ENCODE measurements at regions not wholly inside any gene's neighbourhood (a gene's known extent, or its start where the extent isn't known, plus 50 kb on each side); places are given as distances from the start of the nearest gene placed in this dataset.

DNA sequence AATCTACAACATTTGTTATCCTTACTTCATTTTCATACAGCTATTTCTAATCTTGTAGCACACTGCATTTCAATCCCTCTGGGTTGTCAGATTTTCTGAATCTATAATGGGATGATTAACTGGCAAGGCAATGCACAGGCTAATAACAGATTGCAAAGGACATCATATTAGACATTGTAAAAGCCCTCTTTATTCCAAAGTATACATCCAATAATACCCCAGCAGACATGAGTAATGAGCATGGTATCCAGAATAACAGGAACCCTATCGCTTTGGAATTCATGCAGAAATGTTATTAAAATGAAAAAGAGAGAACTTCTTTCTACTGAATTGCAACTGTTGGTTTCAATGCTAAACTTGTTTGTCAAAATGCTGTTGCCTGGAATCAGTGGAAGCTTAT, 122.9 kb downstream of the C4orf33 start:
- Histone ChIP-seq H3K9me3 (ENCODE audit: low read depth) (no peaks in the 10 kb centered on the region), H3K4me2 (ENCODE audit: unreplicated experiment) (peak overlapping the region; percentile 0), H3K4me1 (ENCODE audit: insufficient read depth) (no peaks in the 10 kb centered on the region), H2AFZ (no peak overlapping the region), H3K9ac (no peak overlapping the region), H3K27ac (no peak overlapping the region), H3K79me2 (ENCODE audit: insufficient read depth) (no peaks in the 10 kb centered on the region), H3K36me3 (ENCODE audit: low read depth) (no peaks in the 10 kb centered on the region), H3F3A (ENCODE audit: insufficient read depth) (no peaks in the 10 kb centered on the region), H4K20me1 (ENCODE audit: insufficient read depth) (no peaks in the 10 kb centered on the region), H3K9me2 (ENCODE audit: insufficient read depth) (no peaks in the 10 kb centered on the region), H3K4me3 (no peak overlapping the region), H3K27me3 (replicated peaks; ENCODE audit: insufficient read depth) (no peaks in the 10 kb centered on the region)
- TF ChIP-seq EZH2 (IDR thresholded peaks at IDR 0.05; ENCODE audit: insufficient read depth, poor library complexity, severe bottlenecking) (no peak), EZH2phosphoT487 (IDR thresholded peaks at IDR 0.05; ENCODE audit: insufficient read depth, low read depth) (no peak)
- 28 to 31% methylated on average over 1 of the region's 1 CpG for WGBS, 2 experiments (ENCODE audit: low coverage in 1 of 2, low lambda C conversion rate in 2 of 2, missing lambda C conversion rate in 2 of 2)
- DNase-seq = peak; percentile 2
- in situ Hi-C loops (cut with MboI) = no loop called here

- no peaks in the 10 kb centered on the region for H3K4me1 ChIP-seq (ENCODE audit: insufficient read depth)
- H3K9me2 ChIP-seq (ENCODE audit: insufficient read depth) = no peaks in the 10 kb centered on the region
- no peak for TF ChIP-seq EZH2 (IDR thresholded peaks at IDR 0.05; ENCODE audit: insufficient read depth, poor library complexity, severe bottlenecking)
- no peak for TF ChIP-seq EZH2phosphoT487 (IDR thresholded peaks at IDR 0.05; ENCODE audit: insufficient read depth, low read depth)
- H3K9ac ChIP-seq = no peak overlapping the region
- no peak overlapping the region for H3K4me3 ChIP-seq
- in situ Hi-C loops (cut with MboI) = no loop called here
- WGBS, 2 experiments (ENCODE audit: low coverage in 1 of 2, low lambda C conversion rate in 2 of 2, missing lambda C conversion rate in 2 of 2) = 26 to 39% methylated on average over 1 of the region's 1 CpG
- DNase-seq = no peak
- H3K79me2 ChIP-seq (ENCODE audit: insufficient read depth) = no peaks in the 10 kb centered on the region
- no peak overlapping the region for H3K27ac ChIP-seq
- no peak overlapping the region for H2AFZ ChIP-seq
- H3K9me3 ChIP-seq (ENCODE audit: low read depth) = no peaks in the 10 kb centered on the region
- H3K27me3 ChIP-seq (replicated peaks; ENCODE audit: insufficient read depth) = no peaks in the 10 kb centered on the region
- H3K36me3 ChIP-seq (ENCODE audit: low read depth) = no peaks in the 10 kb centered on the region
- no peaks in the 10 kb centered on the region for H4K20me1 ChIP-seq (ENCODE audit: insufficient read depth)
- H3F3A ChIP-seq (ENCODE audit: insufficient read depth) = no peaks in the 10 kb centered on the region
- H3K4me2 ChIP-seq (ENCODE audit: unreplicated experiment) = no peak overlapping the region
Measured at GRCh38 chr4:129220254-129220653, 124.3 kb downstream of the C4orf33 start.

GRCh38 chr4:129223945-129224344, 128.0 kb downstream of the C4orf33 start:
- Histone ChIP-seq H3K4me3 (no peak overlapping the region), H3K27me3 (replicated peaks; ENCODE audit: insufficient read depth) (no peaks in the 10 kb centered on the region), H3K79me2 (ENCODE audit: insufficient read depth) (no peaks in the 10 kb centered on the region), H3K27ac (no peak overlapping the region), H3K4me2 (ENCODE audit: unreplicated experiment) (no peak overlapping the region), H3K9me3 (ENCODE audit: low read depth) (no peaks in the 10 kb centered on the region), H3K9me2 (ENCODE audit: insufficient read depth) (no peaks in the 10 kb centered on the region), H3F3A (ENCODE audit: insufficient read depth) (no peaks in the 10 kb centered on the region), H2AFZ (no peak overlapping the region), H3K36me3 (ENCODE audit: low read depth) (no peaks in the 10 kb centered on the region), H4K20me1 (ENCODE audit: insufficient read depth) (no peaks in the 10 kb centered on the region), H3K4me1 (ENCODE audit: insufficient read depth) (no peaks in the 10 kb centered on the region), H3K9ac (no peak overlapping the region)
- TF ChIP-seq EZH2 (IDR thresholded peaks at IDR 0.05; ENCODE audit: insufficient read depth, poor library complexity, severe bottlenecking) (no peak), EZH2phosphoT487 (IDR thresholded peaks at IDR 0.05; ENCODE audit: insufficient read depth, low read depth) (no peak)
- in situ Hi-C loops (cut with MboI) = no loop called here
- no peak for DNase-seq

DNA sequence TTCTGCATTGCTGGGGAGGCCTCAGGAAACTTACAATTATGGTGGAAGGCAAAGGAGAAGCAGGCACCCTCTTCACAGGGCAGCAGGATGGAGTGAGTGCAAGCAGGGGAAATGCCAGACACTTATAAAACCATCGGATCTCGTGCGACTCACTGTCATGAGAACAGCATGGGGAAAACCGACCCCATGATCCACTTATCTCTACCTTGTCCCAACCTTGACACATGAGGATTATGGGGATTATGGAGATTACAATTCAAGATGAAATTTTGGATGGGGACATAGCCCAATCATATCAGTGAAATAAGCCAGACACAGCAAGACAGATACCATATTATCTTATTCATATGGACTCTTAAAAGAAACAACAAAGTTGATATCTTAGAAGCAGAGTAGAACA, 134.9 kb downstream of the C4orf33 start:
- 60 to 63% methylated on average over 4 of the region's 4 CpGs for WGBS, 2 experiments (ENCODE audit: low coverage in 1 of 2, low lambda C conversion rate in 2 of 2, missing lambda C conversion rate in 2 of 2)
- Histone ChIP-seq H3K4me2 (ENCODE audit: unreplicated experiment) (no peak overlapping the region), H3F3A (ENCODE audit: insufficient read depth) (no peaks in the 10 kb centered on the region), H3K36me3 (ENCODE audit: low read depth) (no peaks in the 10 kb centered on the region), H3K79me2 (ENCODE audit: insufficient read depth) (no peaks in the 10 kb centered on the region), H3K9me3 (ENCODE audit: low read depth) (no peaks in the 10 kb centered on the region), H3K27me3 (replicated peaks; ENCODE audit: insufficient read depth) (no peaks in the 10 kb centered on the region), H3K27ac (no peak overlapping the region), H2AFZ (no peak overlapping the region), H3K4me3 (no peak overlapping the region), H3K9me2 (ENCODE audit: insufficient read depth) (no peaks in the 10 kb centered on the region), H3K9ac (no peak overlapping the region), H4K20me1 (ENCODE audit: insufficient read depth) (no peaks in the 10 kb centered on the region), H3K4me1 (ENCODE audit: insufficient read depth) (no peaks in the 10 kb centered on the region)
- in situ Hi-C loops (cut with MboI) = no loop called here
- no peak for DNase-seq
- no peak for TF ChIP-seq EZH2phosphoT487 (IDR thresholded peaks at IDR 0.05; ENCODE audit: insufficient read depth, low read depth)
- no peak for TF ChIP-seq EZH2 (IDR thresholded peaks at IDR 0.05; ENCODE audit: insufficient read depth, poor library complexity, severe bottlenecking)

GRCh38 chr4:129231945-129232588, 136.1 kb downstream of the C4orf33 start:
- H3K9me2 ChIP-seq (ENCODE audit: insufficient read depth) = no peaks in the 10 kb centered on the region
- H3K9ac ChIP-seq = no peak overlapping the region
- H4K20me1 ChIP-seq (ENCODE audit: insufficient read depth) = no peaks in the 10 kb centered on the region
- no peak overlapping the region for H3K27ac ChIP-seq
- in situ Hi-C loops (cut with MboI) = no loop called here
- H3F3A ChIP-seq (ENCODE audit: insufficient read depth) = no peaks in the 10 kb centered on the region
- no peak for DNase-seq
- H3K9me3 ChIP-seq (ENCODE audit: low read depth) = no peaks in the 10 kb centered on the region
- no peaks in the 10 kb centered on the region for H3K79me2 ChIP-seq (ENCODE audit: insufficient read depth)
- no peaks in the 10 kb centered on the region for H3K36me3 ChIP-seq (ENCODE audit: low read depth)
- no peak overlapping the region for H2AFZ ChIP-seq
- no peak for TF ChIP-seq EZH2phosphoT487 (IDR thresholded peaks at IDR 0.05; ENCODE audit: insufficient read depth, low read depth)
- no peak for TF ChIP-seq EZH2 (IDR thresholded peaks at IDR 0.05; ENCODE audit: insufficient read depth, poor library complexity, severe bottlenecking)
- 21 to 23% methylated on average over 2 of the region's 2 CpGs for WGBS, 2 experiments (ENCODE audit: low coverage in 1 of 2, low lambda C conversion rate in 2 of 2, missing lambda C conversion rate in 2 of 2)
- H3K4me2 ChIP-seq (ENCODE audit: unreplicated experiment) = no peak overlapping the region
- H3K4me3 ChIP-seq = no peak overlapping the region
- H3K4me1 ChIP-seq (ENCODE audit: insufficient read depth) = no peaks in the 10 kb centered on the region
- H3K27me3 ChIP-seq (replicated peaks; ENCODE audit: insufficient read depth) = no peaks in the 10 kb centered on the region

Data from GM23248 (cell line).